ELR (cell line): ENCODE measurements at regions not wholly inside any gene's neighbourhood (a gene's known extent, or its start where the extent isn't known, plus 50 kb on each side); places are given as distances from the start of the nearest gene placed in this dataset.
A peak's percentile ranks its signal among the peaks of the same experiment; 100 is the strongest.
"Not testable (repeated sequence)": the region's sequence is repeated elsewhere in the genome, so short reads cannot be mapped to it uniquely, and the experiment has no call there.

Source experiments
- DNase-seq: peaks from one replicate; pipeline ENCODE4 v3.0.0-alpha.2; 2015; ENCODE audit warnings: low read depth

GRCh38 chr6:90885137-90885536 is 298.3 kb upstream of the MAP3K7 start:
- DNase-seq = not testable (repeated sequence)

GRCh38 chr6:90877616-90878015 is 290.7 kb upstream of the MAP3K7 start:
- DNase-seq = no peak

- no peak for DNase-seq
Observed at GRCh38 chr6:90874931-90875330, 288.1 kb upstream of the MAP3K7 start.

DNA sequence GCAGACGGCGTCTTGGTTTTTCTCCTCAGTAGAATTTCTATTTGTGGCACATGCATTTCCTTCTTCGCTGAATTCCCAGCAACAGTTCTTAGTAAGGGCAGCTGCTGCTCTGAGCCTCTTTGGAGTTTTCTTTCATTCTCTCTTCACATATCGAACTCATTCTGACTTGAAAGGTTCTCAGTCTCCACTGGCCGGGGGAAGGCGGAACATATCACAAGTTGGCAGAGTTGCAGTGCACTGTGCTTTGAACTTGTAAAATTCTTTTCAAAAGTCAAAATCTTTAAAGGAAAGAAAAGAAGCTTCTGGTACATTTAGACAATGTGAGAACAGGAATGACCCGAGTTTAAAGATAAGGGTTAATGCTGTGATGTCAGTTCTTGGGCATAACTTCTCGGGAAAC is 286.1 kb upstream of the MAP3K7 start:
- no peak for DNase-seq

- DNase-seq = peak; percentile 34
Observed at GRCh38 chr6:90870561-90870960, 283.7 kb upstream of the MAP3K7 start.

DNA sequence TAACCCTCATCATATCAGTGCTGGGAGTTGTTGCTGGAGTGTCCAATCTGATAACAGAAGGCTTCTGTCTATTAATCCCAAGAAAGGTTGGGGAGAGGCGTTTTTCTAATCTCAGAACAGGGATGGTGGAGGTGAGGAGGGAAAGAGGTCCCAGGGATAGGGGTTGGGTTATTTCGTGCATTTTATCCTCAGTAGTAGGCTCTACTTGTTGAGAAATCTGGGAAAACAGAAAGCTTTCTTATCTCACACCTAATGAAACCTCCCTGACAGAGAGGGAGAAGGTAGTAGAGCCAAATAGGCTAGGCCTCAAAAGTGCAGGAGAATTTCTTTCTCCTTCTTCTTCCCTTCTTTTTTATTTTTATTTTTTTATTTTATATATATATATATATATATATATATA is 281.8 kb upstream of the MAP3K7 start:
- no peak for DNase-seq

- DNase-seq = no peak
Observed at GRCh38 chr6:90868256-90868655, 281.4 kb upstream of the MAP3K7 start.

DNA sequence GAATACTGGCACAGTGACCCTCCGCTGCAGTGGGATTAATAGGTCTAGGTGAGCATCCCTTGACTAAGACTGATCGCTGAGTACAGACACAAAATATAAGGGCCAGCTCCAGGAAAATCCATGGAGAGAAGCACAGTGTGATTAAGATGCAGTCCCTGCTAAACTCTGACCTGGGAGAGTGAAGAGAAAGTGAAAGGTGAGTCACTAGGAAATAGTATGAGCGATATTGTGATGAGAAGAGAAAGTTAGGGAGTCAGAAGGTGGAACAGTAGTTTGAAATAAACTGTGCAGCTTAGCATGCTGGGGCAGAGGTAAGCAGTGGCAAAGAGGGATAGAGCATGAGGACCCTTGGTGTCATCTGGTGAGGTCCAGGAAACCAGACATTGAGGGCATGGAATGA is 278.6 kb upstream of the MAP3K7 start:
- DNase-seq = no peak

DNA sequence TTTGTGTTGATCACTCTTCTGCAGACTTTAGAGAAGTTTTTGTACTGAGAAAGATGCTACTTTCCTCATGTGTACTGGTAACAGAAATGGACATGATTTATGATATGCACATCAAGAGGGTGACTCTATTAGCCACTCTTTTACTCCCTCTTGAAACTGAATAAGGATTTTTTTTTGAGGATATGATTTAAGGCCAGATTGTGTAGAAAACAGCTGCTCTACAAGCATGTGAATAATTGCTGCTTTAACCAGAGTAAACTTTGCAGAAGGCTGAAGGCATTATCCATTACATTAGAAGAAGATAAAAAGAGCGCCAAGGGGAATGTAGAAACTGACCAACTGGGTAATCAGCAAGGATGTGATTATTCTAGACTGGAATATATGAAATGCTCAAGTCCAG is 276.2 kb upstream of the MAP3K7 start:
- DNase-seq = no peak

DNA sequence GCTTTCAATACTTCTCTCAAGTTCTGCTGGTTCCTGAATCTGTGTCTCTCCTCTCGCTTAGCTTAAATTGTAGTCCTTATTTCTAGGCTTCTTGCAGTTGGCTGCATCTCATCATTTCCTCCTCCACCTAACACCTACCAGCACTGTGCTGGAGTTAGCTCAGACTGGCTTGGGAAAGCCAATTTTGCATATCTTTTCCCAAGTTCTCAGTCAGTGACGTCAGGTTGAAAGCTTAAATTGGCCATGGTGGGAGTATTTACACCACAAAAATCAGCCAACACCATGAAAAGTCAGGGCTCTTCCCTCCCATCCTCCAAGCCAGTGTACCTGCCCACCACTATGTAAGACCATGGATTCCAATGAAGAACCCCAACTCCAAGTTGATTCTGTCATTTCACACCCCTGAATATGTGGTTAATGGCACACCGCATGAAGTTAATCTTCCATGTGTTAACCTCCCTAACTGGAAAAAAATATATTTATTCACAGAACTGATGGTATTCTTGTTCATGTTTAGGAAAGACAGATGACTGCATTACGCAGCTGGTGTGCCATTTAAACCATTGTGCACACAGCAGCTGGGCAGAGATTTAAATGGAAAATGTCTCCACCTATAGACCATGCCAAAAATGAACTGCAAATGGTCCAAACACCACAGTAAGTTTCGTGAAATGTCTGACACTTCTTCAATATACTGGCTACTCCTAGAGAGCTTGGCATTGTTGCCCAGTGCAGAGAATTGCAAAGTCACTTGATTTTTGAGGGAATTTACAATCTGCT is 274.1 kb upstream of the MAP3K7 start:
- DNase-seq = peak; percentile 38

DNA sequence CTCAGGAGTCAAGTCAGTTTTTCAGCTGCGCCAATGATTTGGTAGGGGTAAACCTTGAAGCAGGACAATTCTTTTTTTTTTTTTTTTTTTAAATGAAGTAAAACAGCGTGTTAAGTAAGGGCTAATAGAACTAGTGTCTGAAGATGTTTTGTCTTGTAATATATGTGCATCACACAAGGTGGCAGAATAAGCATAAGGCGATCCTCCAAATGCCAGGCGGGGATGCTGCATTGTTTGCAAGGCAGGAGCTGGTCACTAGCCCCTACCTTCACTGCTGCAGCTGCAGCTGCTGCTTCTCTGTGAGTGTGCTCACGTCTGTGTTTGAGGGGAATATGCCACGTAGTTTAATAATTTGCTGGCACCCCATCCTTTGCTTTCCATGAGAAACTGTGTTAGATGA is 272.7 kb upstream of the MAP3K7 start:
- DNase-seq = peak; percentile 6

GRCh38 chr6:90859056-90859455 is 272.2 kb upstream of the MAP3K7 start:
- no peak for DNase-seq

GRCh38 chr6:90849686-90850085 is 262.8 kb upstream of the MAP3K7 start:
- DNase-seq = no peak

- peak; percentile 12 for DNase-seq
Observed at GRCh38 chr6:90846824-90847223, 260.0 kb upstream of the MAP3K7 start.

GRCh38 chr6:90835596-90836212 is 248.8 kb upstream of the MAP3K7 start:
- DNase-seq = no peak

DNA sequence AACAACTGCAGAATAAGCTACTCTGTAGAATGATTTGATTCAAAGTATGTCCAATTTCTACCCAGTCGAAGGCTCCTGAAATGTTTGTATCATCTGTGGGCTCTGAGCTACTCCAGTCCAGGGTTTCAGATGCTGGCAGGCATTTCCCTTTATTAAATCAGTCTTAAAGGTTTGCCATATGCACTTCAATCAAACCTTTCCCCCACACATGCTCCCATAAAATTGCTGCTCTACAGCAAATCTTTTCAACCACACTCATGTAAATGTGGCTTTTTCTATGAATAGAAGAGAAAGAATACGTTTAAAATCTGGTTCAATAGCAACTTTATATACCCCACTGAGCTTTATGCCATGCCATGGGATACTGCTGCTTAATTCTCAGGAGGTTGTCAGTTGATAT is 242.4 kb upstream of the MAP3K7 start:
- no peak for DNase-seq

DNA sequence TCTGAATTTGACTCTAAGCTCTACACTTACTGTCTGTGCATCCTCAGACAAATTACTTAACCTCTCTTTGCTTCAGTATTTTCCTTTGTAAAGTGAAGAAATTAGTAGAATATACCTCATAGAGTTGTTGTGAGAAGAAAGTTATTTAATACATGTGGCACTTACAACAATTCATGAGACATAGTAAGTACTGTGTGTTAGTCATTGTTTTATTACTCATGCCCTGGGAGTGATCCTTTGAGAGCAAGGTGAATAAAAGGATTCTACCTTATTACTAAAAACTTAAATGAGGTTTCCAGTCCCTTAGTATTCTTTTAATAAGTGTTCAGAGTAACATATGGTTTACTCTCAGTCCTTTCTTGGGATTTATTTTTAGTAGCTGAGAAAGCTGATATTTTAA is 233.6 kb upstream of the MAP3K7 start:
- peak; percentile 8 for DNase-seq

GRCh38 chr6:90819483-90819882 is 232.6 kb upstream of the MAP3K7 start:
- DNase-seq = no peak

GRCh38 chr6:90818163-90818562 is 231.3 kb upstream of the MAP3K7 start:
- no peak for DNase-seq

GRCh38 chr6:90816764-90817163 is 229.9 kb upstream of the MAP3K7 start:
- no peak for DNase-seq

- no peak for DNase-seq
Observed at GRCh38 chr6:90811596-90812226, 224.8 kb upstream of the MAP3K7 start.

DNA sequence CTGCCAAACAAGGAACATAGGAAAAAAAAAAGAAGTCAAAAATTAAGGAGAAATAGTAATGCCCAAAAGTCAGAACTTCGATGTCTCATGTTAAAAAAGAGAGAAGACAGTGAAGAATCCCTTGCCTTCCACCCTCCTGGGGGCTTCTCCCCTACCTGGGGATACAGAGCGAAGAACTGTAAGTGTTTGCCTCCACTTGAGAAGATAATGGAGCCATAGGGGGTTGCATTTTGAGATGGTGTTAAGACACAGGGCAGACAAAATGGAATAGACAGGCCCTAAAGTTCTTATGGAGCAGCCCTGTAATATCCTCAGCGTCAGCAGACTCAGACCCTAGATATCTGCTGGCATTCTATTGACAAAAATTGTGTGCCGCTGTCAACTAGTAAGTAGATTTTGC is 222.2 kb upstream of the MAP3K7 start:
- DNase-seq = no peak
